ENCODE measurements at regions not wholly inside any gene's neighbourhood (a gene's known extent, or its start where the extent isn't known, plus 50 kb on each side); places are given as distances from the start of the nearest gene placed in this dataset.
"Not testable (repeated sequence)": the region's sequence is repeated elsewhere in the genome, so short reads cannot be mapped to it uniquely, and the experiment has no call there.

DNA sequence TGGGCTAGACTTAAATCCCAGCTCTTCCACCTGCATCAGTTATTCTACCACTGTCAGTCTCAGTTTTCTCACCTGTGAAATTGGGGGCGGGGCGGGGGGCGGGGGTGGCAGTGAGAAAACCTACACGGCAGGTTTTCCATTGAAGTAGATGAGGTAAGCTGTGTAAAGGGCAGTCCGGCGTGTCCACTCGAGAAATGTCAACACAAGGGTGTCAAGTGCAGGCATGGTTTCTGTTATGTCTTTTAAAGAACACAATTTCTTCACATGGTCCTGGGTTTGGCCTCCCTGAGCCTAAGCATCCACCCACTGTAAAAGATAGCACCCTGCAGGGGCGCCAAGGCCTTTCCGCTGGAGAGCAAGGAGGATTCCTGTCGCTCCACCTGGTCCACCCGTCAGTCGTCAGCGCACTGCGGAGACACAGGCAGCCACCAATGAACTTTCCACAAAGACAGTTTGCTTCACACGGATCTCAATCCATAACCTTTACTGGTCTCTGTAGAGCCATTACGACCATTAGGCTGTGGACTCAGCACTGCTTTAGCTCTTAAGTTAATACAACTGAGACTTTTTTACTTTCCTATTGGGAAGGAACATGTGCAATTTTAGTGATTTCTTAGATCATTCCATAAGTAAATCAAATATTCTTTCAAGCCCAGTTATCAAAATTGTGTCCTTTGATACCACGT is 99.5 kb upstream of the FOXB1 start:
- Histone ChIP-seq H3K4me3 (no peak overlapping the region), H3K27ac (no peak overlapping the region), H3K9me3 (no peaks in the 10 kb centered on the region), H3K36me3 (no peaks in the 10 kb centered on the region), H3K4me1 (no peaks in the 10 kb centered on the region), H3K27me3 (replicated peaks in 1 of 7) (peaks cover 0 to 82% (median 14%) of the 10 kb centered on the region in 7 donors)
- 39 to 53% (median 44%) methylated on average over 17 of the region's 17 CpGs for WGBS, 5 donors
- DNase-seq = no peak
- TF ChIP-seq, protein P1, sequence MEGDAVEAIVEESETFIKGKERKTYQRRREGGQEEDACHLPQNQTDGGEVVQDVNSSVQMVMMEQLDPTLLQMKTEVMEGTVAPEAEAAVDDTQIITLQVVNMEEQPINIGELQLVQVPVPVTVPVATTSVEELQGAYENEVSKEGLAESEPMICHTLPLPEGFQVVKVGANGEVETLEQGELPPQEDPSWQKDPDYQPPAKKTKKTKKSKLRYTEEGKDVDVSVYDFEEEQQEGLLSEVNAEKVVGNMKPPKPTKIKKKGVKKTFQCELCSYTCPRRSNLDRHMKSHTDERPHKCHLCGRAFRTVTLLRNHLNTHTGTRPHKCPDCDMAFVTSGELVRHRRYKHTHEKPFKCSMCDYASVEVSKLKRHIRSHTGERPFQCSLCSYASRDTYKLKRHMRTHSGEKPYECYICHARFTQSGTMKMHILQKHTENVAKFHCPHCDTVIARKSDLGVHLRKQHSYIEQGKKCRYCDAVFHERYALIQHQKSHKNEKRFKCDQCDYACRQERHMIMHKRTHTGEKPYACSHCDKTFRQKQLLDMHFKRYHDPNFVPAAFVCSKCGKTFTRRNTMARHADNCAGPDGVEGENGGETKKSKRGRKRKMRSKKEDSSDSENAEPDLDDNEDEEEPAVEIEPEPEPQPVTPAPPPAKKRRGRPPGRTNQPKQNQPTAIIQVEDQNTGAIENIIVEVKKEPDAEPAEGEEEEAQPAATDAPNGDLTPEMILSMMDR (IDR thresholded peaks at IDR 0.05 in 8 of 11, conservative IDR thresholded peaks at IDR 0.05 in 3 of 11) = no peak
- no peak for TF ChIP-seq POLR2AphosphoS5 (IDR thresholded peaks at IDR 0.05)
- no peak for TF ChIP-seq POLR2A (IDR thresholded peaks at IDR 0.05)
- intact Hi-C loops (cut with DNase I; ENCODE audit: low total_unique reads) = no loop called here

DNA sequence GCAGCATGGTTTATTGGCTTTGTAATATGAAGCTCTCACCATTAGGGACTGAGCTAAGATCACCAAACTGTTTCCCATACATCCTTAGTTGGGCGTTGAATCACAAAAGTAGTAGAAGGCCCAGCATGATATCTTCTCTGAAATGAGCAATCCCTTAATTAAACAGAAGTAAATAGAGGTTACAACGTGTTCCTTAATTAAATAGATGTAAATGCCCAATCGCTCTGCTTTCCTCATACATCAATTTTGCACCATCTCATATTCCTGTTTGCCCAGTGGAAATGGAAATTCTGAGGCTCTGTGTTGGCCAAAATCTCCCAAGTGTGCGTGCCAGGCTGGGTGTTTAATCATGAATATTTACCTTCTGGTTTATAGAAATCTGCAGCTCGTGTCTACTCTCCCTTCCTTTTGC is 107.4 kb upstream of the FOXB1 start:
- TF ChIP-seq POLR2AphosphoS5 (IDR thresholded peaks at IDR 0.05) (no peak), POLR2A (IDR thresholded peaks at IDR 0.05) (no peak)
- TF ChIP-seq, protein P1 (IDR thresholded peaks at IDR 0.05 in 8 of 11, conservative IDR thresholded peaks at IDR 0.05 in 3 of 11) = no peak
- Histone ChIP-seq H3K9me3 (no peaks in the 10 kb centered on the region), H3K27me3 (replicated peaks in 1 of 7) (peaks cover 0 to 53% (median 0%) of the 10 kb centered on the region in 7 donors), H3K27ac (no peak overlapping the region), H3K36me3 (no peaks in the 10 kb centered on the region), H3K4me3 (no peak overlapping the region), H3K4me1 (no peaks in the 10 kb centered on the region)
- DNase-seq = no peak
- 57 to 77% (median 74%) methylated on average over 5 of the region's 5 CpGs for WGBS, 5 donors
- intact Hi-C loops (cut with DNase I; ENCODE audit: low total_unique reads) = no loop called here

DNA sequence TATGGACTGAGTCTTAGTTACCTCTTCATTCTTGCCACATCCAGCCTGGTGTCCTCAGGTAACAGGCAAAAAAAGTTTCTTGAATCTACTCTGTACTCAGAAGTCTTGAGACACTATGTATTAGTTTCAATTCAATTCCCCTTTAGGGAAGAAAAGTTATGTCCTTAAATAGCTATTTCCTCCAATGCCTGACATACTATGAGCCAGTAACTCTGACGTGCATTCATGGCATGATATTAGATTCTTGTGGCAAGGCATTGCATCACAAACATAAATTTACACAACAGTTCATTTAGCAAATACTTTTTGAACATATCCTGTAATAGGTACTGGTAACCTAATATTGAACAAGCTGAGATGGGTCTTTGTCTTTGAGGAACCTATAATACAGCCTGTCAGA is 109.3 kb upstream of the FOXB1 start:
- 44 to 70% (median 50%) methylated on average over 1 of the region's 1 CpG for WGBS, 5 donors
- no peak for TF ChIP-seq POLR2A (IDR thresholded peaks at IDR 0.05)
- DNase-seq = no peak
- Histone ChIP-seq H3K27me3 (replicated peaks in 1 of 7) (peaks cover 0 to 53% (median 0%) of the 10 kb centered on the region in 7 donors), H3K4me1 (no peaks in the 10 kb centered on the region), H3K36me3 (no peaks in the 10 kb centered on the region), H3K27ac (no peak overlapping the region), H3K4me3 (no peak overlapping the region), H3K9me3 (peaks cover 0 to under 1% (median 0%) of the 10 kb centered on the region in 8 donors)
- intact Hi-C loops (cut with DNase I; ENCODE audit: low total_unique reads) = no loop called here

DNA sequence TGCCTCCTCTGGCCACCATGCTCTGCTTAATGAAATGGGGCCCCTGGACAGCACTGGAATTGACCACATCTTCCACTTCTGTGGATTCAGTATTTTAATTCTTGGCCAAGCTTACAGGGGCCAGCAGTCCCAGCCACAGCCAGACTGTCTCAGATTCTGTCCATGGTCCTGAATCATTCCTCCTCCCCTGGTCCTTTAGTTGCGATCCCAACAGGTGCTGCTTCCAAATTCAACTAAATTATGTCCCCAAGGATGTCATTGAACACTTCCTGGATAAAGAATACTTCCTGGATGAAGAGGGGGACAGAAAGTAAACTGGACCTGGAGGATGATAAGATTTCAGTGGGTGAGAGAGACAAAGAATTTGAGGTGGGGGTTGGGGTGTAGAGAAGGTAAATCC is 111.1 kb upstream of the FOXB1 start:
- no peaks in the 10 kb centered on the region for H3K36me3 ChIP-seq
- H3K9me3 ChIP-seq = peaks cover 0 to 7% (median 0%) of the 10 kb centered on the region in 8 donors
- 35 to 61% (median 48%) methylated on average over 1 of the region's 1 CpG for WGBS, 5 donors
- intact Hi-C loops (cut with DNase I; ENCODE audit: low total_unique reads) = no loop called here
- H3K4me1 ChIP-seq = no peaks in the 10 kb centered on the region
- no peak overlapping the region for H3K27ac ChIP-seq
- peaks cover 0 to 59% (median 0%) of the 10 kb centered on the region in 7 donors for H3K27me3 ChIP-seq (replicated peaks in 1 of 7)
- H3K4me3 ChIP-seq = no peak overlapping the region
- TF ChIP-seq POLR2A (IDR thresholded peaks at IDR 0.05) = no peak
- no peak for TF ChIP-seq POLR2AphosphoS5 (IDR thresholded peaks at IDR 0.05)
- TF ChIP-seq, protein P1 (IDR thresholded peaks at IDR 0.05 in 8 of 11, conservative IDR thresholded peaks at IDR 0.05 in 3 of 11) = no peak
- no peak for DNase-seq

DNA sequence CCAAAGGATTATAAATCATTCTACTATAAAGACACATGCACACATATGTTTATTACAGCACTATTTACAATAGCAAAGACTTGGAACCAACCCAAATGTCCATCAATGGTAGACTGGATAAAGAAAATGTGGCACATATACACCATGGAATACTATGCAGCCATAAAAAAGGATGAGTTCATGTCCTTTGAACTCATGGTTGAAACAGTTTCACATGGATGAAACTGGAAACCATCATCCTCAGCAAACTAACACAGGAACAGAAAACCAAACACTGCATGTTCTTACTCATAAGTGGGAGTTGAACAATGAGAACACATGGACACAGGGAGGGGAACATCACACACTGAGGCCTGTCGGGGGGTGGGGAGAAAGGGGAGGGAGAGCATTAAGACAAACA is 116.2 kb upstream of the FOXB1 start:
- H3K27ac ChIP-seq; H3K4me3 ChIP-seq; intact Hi-C loops (cut with DNase I; ENCODE audit: low total_unique reads); H3K9me3 ChIP-seq; DNase-seq; H3K4me1 ChIP-seq; H3K36me3 ChIP-seq: not testable (repeated sequence)
- 81 to 100% (median 90%) methylated on average over 1 of the region's 1 CpG for WGBS, 5 donors
- H3K27me3 ChIP-seq (replicated peaks in 1 of 7) = peaks cover 0 to 72% (median 3%) of the 10 kb centered on the region in 7 donors

Data from spleen (tissue), 11 donors.